ENCODE measurements at regions not wholly inside any gene's neighbourhood (a gene's known extent, or its start where the extent isn't known, plus 50 kb on each side); places are given as distances from the start of the nearest gene placed in this dataset.
"Not testable (repeated sequence)": the region's sequence is repeated elsewhere in the genome, so short reads cannot be mapped to it uniquely, and the experiment has no call there.

- no peak for DNase-seq
- Mint-ChIP-seq H3K27ac (no peak overlapping the region), H3K9me3 (peaks cover 7 to 12% of the 10 kb centered on the region in 2 donors), H3K4me1 (ENCODE audit: low read depth in 2 of 2) (no peaks in the 10 kb centered on the region), H3K4me3 (no peak overlapping the region), H3K36me3 (ENCODE audit: insufficient read depth) (no peaks in the 10 kb centered on the region), H3K27me3 (no peaks in the 10 kb centered on the region)
- ATAC-seq (replicated peaks) = no peak
Measured at GRCh38 chr4:186775902-186776301, 52.2 kb upstream of the FAT1 start.

- no peaks in the 10 kb centered on the region for H3K4me1 Mint-ChIP-seq (ENCODE audit: low read depth in 2 of 2)
- no peaks in the 10 kb centered on the region for H3K27me3 Mint-ChIP-seq
- H3K27ac Mint-ChIP-seq = no peak overlapping the region
- ATAC-seq (replicated peaks) (no peak), DNase-seq (no peak)
- H3K9me3 Mint-ChIP-seq = peaks cover 7 to 10% of the 10 kb centered on the region in 2 donors
- no peaks in the 10 kb centered on the region for H3K36me3 Mint-ChIP-seq (ENCODE audit: insufficient read depth)
- H3K4me3 Mint-ChIP-seq = no peak overlapping the region
Measured at GRCh38 chr4:186778134-186778533, 54.5 kb upstream of the FAT1 start.

DNA sequence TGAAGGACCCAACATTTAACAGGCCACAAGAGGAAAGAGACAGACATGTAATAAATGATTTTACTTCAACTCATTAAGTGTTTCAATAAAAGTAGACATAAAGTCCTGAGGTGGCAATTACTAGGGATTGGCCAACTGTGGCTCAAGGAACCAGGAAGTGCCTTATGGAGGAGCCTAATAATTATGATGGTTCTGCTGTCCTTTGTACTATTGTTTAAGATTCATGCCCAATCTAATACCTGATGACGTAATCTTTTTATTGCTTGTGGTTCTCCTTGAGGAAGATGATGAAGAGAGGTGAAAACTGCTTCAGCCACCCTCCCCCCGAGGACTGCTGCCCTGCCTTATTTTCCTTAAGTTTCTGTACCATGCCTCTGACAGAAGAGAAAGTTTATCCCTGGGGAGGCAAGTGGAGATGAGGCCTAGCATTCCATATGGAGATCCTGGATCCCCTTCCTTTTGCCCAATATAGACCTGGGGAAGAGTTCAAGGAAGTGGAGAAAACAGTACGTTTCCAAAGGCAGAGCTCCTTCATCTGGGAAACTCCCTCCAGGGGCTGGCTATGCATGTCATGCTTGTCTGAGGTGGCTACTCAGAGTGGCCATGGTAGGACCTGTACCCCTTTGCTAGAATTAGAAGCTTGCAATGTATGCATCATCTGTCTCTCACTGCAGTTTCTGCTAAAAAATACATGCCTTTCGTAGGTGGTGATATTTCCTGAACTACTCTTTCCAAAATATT is 56.8 kb upstream of the FAT1 start:
- H3K36me3 Mint-ChIP-seq (ENCODE audit: insufficient read depth) = no peaks in the 10 kb centered on the region
- peaks cover 7 to 10% of the 10 kb centered on the region in 2 donors for H3K9me3 Mint-ChIP-seq
- H3K27me3 Mint-ChIP-seq = no peaks in the 10 kb centered on the region
- H3K27ac Mint-ChIP-seq = no peak overlapping the region
- DNase-seq = no peak
- no peak for ATAC-seq (replicated peaks)
- no peaks in the 10 kb centered on the region for H3K4me1 Mint-ChIP-seq (ENCODE audit: low read depth in 2 of 2)
- H3K4me3 Mint-ChIP-seq = no peak overlapping the region

DNA sequence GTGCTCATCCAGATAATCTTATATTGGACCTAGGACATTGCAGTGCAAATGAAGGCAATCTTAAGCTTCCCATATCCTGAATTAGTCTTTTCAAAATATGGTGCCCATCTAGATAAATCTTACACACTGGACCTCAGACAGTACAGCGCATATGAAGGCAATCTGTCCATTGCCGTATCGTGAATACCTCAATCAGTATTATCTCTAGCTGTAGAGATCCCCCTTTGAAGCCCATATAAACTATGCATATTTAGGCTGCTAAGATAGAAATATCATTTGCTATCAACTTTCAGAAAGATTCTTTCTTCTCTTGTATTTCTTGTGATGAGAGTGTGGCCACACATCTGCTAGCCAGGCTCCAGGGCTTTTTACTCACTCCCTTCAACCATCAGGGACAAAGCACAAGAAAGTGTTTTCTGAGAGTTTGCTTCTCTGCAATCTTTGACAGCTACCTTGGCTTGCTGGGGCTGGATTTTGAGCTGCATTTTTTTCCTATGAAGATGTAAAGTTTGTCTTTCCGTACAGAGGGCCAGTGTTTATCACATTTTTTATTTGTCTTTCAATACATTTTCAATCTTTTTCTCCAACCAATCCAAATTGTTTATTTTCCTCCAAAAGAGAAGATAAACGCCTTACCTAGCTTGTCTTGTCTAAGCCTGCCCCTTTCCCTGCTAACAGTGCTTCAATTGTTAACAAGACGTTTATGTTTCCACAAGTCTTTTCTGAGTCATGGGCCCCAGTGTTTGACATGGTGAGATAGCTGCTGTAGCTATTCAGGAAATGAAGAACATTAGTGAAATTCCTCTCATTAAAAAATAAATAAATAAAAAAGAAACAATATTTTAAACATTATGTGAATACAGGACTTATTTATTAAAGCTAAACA is 57.6 kb upstream of the FAT1 start:
- H3K4me3 Mint-ChIP-seq = no peak overlapping the region
- no peak for ATAC-seq (replicated peaks)
- H3K4me1 Mint-ChIP-seq (ENCODE audit: low read depth in 2 of 2) = no peaks in the 10 kb centered on the region
- H3K9me3 Mint-ChIP-seq = peaks cover 0 to 9% of the 10 kb centered on the region in 2 donors
- H3K27ac Mint-ChIP-seq = no peak overlapping the region
- no peaks in the 10 kb centered on the region for H3K36me3 Mint-ChIP-seq (ENCODE audit: insufficient read depth)
- DNase-seq = no peak
- H3K27me3 Mint-ChIP-seq = no peaks in the 10 kb centered on the region

DNA sequence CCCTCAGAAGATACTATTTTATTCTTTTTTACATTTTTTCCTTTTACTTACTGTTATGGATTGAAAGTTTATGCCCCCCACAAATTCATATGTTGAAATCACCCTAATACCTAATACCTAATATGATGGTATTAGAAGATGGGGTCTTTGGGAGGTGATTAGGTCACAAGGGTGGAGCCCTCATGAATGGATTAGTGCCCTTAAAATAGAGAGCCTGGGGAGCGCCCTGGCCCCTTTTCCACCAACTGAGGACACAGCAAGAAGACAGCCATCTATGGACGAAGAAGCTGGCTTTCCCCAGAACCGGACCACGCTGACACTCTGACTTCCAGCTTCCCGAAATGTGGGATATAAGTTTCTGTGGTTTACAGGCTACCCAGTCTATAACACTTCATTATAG is 58.6 kb upstream of the FAT1 start:
- Mint-ChIP-seq H3K27me3 (no peaks in the 10 kb centered on the region), H3K36me3 (ENCODE audit: insufficient read depth) (no peaks in the 10 kb centered on the region), H3K4me3 (no peak overlapping the region), H3K9me3 (peaks cover 7 to 13% of the 10 kb centered on the region in 2 donors), H3K27ac (no peak overlapping the region), H3K4me1 (ENCODE audit: low read depth in 2 of 2) (no peaks in the 10 kb centered on the region)
- DNase-seq = no peak
- ATAC-seq (replicated peaks) = no peak

GRCh38 chr4:186787536-186787935 is 63.9 kb upstream of the FAT1 start:
- no peak for ATAC-seq (replicated peaks)
- Mint-ChIP-seq H3K27ac (no peak overlapping the region), H3K4me1 (ENCODE audit: low read depth in 2 of 2) (no peaks in the 10 kb centered on the region), H3K4me3 (no peak overlapping the region), H3K36me3 (ENCODE audit: insufficient read depth) (no peaks in the 10 kb centered on the region), H3K9me3 (peaks cover 8% of the 10 kb centered on the region in 2 donors), H3K27me3 (no peaks in the 10 kb centered on the region)
- no peak for DNase-seq

GRCh38 chr4:186789651-186790050 is 66.0 kb upstream of the FAT1 start:
- no peak overlapping the region for H3K27ac Mint-ChIP-seq
- ATAC-seq (replicated peaks) = no peak
- DNase-seq = no peak
- no peaks in the 10 kb centered on the region for H3K4me1 Mint-ChIP-seq (ENCODE audit: low read depth in 2 of 2)
- peaks cover 8% of the 10 kb centered on the region in 2 donors for H3K9me3 Mint-ChIP-seq
- no peak overlapping the region for H3K4me3 Mint-ChIP-seq
- no peaks in the 10 kb centered on the region for H3K36me3 Mint-ChIP-seq (ENCODE audit: insufficient read depth)
- no peaks in the 10 kb centered on the region for H3K27me3 Mint-ChIP-seq

DNA sequence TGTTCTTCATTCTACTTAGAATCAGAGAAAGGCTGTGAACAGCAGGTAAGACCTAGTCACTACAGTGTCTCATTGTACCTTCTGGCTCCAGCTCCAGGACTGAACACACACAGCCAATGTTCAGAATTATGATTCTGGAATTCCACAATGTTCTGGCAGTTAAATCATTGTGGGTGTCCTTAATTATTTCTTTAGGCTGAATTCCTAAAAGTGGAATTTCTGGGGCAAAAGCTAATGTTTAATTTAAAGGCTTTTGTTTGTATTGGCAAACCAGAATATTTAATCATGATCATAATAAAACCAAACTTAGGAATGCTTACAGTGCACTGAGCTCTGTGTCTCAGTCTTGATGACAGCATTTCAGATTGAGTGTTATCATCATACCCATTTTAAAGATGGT is 67.0 kb upstream of the FAT1 start:
- Mint-ChIP-seq H3K9me3 (peaks cover 8 to 10% of the 10 kb centered on the region in 2 donors), H3K27me3 (no peaks in the 10 kb centered on the region), H3K27ac (no peak overlapping the region), H3K4me3 (no peak overlapping the region), H3K4me1 (ENCODE audit: low read depth in 2 of 2) (no peaks in the 10 kb centered on the region), H3K36me3 (ENCODE audit: insufficient read depth) (no peaks in the 10 kb centered on the region)
- DNase-seq (no peak), ATAC-seq (replicated peaks) (no peak)

GRCh38 chr4:186792728-186793366 is 69.2 kb upstream of the FAT1 start:
- DNase-seq (no peak), ATAC-seq (replicated peaks) (no peak)
- H3K27ac Mint-ChIP-seq = no peak overlapping the region
- no peaks in the 10 kb centered on the region for H3K36me3 Mint-ChIP-seq (ENCODE audit: insufficient read depth)
- H3K4me1 Mint-ChIP-seq (ENCODE audit: low read depth in 2 of 2) = no peaks in the 10 kb centered on the region
- no peak overlapping the region for H3K4me3 Mint-ChIP-seq
- peaks cover 0 to 10% of the 10 kb centered on the region in 2 donors for H3K9me3 Mint-ChIP-seq
- H3K27me3 Mint-ChIP-seq = no peaks in the 10 kb centered on the region

GRCh38 chr4:186798951-186799659 is 75.4 kb upstream of the FAT1 start:
- Mint-ChIP-seq H3K4me1 (ENCODE audit: low read depth in 2 of 2) (no peaks in the 10 kb centered on the region), H3K27ac (no peak overlapping the region), H3K4me3 (no peak overlapping the region), H3K36me3 (ENCODE audit: insufficient read depth) (no peaks in the 10 kb centered on the region), H3K27me3 (no peaks in the 10 kb centered on the region), H3K9me3 (peaks cover 0 to 12% of the 10 kb centered on the region in 2 donors)
- DNase-seq (no peak), ATAC-seq (replicated peaks) (no peak)

DNA sequence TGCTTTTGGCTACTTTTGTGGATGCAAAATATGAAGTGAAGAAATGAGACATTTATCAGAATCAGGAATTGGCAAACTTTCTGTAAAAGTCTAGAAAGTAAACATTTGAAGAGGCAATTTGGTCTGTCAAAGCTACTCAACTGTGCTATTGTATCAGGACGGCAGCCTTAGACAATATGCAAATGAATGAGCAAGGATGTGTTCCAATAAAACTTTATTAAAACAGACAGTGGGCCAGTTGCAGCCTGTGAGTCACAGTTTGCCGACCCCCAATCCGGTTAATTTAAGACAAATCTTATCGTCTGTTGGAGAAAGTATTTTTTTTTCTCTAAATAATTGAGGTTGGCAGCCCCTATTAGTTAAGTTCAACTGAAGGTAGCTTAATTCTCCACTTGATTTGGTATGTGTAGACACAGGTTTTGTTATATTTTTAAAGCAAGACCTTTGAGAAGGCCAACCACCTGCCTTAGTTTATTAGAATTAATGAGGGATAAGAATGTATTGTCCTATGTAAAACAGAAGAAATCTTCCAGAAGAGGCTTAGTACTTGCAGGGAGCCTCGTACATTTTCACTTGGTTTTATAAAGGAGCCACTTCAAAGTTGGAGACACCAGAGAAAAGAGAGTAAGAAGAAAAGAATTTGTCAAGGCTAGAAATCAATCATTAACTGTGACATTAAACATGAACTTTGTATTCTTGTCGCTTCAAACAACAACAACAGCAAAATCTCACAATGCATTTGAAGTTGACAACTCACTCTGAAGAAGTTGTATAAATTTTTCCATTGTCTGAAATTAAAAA is 81.6 kb upstream of the FAT1 start:
- Mint-ChIP-seq H3K27ac (no peak overlapping the region), H3K4me3 (no peak overlapping the region), H3K4me1 (ENCODE audit: low read depth in 2 of 2) (no peaks in the 10 kb centered on the region), H3K36me3 (ENCODE audit: insufficient read depth) (no peaks in the 10 kb centered on the region), H3K9me3 (peaks cover 0 to 2% of the 10 kb centered on the region in 2 donors), H3K27me3 (no peaks in the 10 kb centered on the region)
- no peak for DNase-seq
- ATAC-seq (replicated peaks) = no peak

DNA sequence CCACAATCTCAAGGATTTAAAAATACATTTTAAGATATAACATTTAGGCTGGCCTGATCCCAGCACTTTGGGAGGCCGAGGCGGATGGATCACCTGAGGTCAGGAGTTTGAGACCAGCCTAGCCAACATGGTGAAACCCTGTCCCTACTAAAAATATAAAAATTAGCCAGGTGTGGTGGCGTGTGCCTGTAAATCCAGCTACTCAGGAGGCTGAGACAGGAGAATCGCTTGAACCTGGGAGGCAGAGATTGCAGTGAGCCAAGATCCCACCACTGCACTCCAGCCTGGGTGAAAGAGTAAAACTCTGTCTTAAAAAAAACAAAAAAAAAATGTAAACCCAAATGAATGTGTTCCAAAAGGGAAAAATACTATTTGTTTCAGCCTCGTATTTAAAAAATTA is 82.3 kb upstream of the FAT1 start:
- H3K27ac Mint-ChIP-seq; H3K9me3 Mint-ChIP-seq; H3K36me3 Mint-ChIP-seq (ENCODE audit: insufficient read depth); H3K27me3 Mint-ChIP-seq; ATAC-seq (replicated peaks); H3K4me1 Mint-ChIP-seq (ENCODE audit: low read depth in 2 of 2); DNase-seq; H3K4me3 Mint-ChIP-seq: not testable (repeated sequence)
